GF-D8 (cell line): ENCODE measurements at regions not wholly inside any gene's neighbourhood (a gene's known extent, or its start where the extent isn't known, plus 50 kb on each side); places are given as distances from the start of the nearest gene placed in this dataset.

Experiments
- DNase-seq: peaks from one replicate; lab custom pipeline; 2025; lab: John Stamatoyannopoulos, UW

GRCh38 chr3:72237679-72238009 is 452.7 kb upstream of the PROK2 start:
- DNase-seq, result no peak

GRCh38 chr3:72234391-72234790 is 449.4 kb upstream of the PROK2 start:
- no peak for DNase-seq

- DNase-seq, result no peak
These were observed 448.6 kb upstream of the PROK2 start for GRCh38 chr3:72233571-72233970.

DNA sequence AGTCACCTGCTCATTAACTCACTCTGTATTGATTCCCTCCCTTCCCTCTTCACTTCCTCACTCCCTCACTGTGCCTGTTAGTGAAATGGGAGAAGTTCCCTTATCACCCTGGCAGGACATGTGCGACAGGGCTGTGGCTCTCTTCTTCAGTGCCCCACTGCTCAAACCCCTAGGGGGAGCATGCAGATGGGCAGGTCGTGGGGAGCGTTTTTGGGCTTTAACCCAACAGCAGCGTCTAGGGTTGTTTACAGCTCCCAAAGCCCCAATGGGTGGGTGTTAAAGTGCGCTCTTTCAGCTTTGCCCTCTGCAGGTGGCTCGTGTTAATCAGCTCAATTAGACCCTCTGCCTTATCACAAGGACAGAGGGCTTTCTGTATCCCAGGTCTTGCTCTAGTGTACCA is 447.8 kb upstream of the PROK2 start:
- DNase-seq, result no peak

GRCh38 chr3:72232331-72232730 is 447.4 kb upstream of the PROK2 start:
- DNase-seq, result no peak

DNA sequence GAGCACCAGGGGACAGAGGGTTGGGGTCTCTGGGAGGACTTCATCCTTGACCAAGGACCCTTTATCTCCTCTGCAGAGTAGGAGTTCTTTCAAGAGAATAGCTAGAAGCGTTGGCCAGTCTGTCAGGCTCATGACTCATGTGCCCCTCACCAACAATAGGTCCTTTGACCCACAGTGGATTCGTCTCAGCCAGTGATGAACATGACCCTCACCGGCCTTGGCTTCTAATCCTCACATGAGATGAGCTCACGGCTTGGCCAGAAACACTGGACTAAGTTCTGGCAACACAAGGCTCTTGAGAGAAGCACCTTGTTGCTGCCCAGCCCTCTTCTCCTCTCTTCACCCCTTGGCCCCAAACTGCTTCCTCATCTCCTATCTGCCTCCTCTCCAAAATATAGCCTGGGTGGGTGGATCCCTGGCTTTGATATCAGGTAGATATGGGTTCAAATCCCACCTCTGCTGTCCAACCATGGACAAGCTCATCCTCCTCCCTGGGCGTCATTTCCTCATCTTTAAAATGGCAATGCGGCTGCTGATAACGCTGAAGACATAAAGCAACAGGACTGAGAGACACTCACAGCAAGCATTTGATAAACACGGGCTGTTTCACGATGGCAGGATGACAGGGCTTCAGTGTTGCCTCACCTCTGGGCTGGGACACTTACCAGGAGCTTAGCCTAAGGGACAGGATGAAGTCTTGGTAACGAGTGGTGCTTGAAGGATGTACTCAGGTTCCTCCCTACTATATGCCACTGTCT is 446.7 kb upstream of the PROK2 start:
- DNase-seq, result no peak

GRCh38 chr3:72230774-72231379 is 445.9 kb upstream of the PROK2 start:
- no peak for DNase-seq

DNA sequence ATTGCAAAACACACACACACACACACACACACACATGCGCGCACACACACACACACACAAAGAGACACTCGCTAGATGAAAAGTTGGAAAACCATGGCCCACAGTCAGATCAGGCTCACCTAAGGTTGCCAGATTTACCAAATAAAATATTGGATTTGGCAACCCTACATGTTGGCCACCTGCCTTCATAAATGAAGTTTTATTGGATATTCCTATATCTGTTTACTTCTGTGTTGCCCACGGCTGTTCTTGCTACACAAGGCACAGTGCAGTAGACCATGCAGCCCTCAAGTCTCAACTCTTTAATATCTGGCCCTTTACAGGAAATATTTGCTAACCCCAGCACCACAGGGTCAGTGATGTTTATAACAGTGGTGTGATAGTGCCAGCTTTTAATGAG is 445.0 kb upstream of the PROK2 start:
- DNase-seq, result no peak

DNA sequence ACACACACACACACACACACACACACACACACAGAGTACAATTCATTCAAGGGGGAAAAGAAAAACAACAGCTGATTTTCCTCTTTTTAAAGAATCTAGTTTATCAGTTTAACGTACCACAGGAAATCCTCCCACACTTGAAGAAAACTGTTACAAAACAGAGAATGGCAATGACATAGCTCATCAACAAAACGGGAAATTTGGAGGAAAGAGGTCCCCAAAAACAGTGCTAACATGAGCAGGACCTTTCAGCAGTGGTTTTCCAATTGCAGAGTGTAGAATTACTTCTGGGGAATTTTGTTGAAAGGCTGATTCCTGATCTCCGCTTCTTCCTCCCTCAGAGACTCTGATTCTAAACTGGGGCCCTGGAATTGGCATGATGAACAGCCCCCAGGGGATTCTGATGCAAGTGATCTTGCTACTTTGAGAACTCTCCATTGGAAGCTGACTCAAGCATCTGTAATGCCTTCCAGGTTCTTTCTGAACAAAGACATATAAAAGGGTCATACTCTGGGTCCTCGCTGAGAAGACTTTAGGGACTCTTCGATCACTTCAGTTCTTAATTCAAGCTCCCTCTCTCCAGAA is 442.6 kb upstream of the PROK2 start:
- no peak for DNase-seq

DNA sequence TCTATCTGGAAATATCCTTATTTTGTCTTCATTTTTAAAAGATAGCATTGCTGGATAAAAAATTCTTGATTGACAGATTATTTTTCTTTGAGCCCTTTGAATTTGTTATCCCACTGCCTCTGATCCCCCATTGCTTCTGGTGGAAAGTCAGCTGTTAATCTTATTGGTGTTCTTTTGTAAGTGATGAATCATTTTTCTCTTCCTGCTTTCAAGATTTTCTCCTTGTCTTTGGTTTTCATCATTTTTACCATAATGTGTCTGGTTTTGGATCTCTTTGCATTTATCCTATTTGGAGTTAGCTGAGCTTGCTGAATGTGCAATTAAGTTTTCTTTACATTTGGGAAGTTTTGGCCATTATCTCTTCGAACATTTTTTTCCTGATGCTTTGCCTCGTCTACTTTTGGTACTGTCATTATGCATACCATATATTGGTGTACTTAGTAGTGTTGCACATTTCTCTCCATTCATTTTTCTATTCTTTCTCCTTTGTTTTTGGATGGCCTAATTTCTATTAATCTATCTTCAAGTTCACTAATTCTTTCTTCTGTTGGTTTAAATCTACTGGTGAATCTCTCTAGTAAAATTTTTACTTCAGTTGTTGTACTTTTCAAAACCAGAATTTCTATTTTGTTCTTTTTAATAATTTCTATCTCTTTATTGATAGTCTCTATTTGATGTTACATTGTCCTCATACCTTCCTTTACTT is 440.0 kb upstream of the PROK2 start:
- no peak for DNase-seq

DNA sequence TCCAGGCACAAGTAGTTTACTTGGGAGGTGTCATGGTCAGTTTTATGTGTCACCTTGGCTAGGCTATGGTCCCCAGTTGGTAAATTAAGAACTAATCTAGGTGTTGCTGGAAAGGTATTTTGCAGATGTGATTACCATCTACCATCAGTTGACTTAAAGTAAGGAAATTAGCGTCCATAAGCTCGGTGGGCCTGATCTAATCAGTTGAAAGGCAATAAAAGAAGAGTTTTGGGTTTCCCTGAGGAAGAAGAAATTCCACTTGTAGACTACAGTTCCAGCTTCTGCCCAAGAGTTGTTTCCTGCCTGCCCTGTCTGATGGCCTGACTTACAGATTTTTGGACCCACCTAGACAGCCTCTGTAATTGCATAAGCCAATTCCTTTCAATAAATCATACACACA is 438.7 kb upstream of the PROK2 start:
- DNase-seq, result no peak

DNA sequence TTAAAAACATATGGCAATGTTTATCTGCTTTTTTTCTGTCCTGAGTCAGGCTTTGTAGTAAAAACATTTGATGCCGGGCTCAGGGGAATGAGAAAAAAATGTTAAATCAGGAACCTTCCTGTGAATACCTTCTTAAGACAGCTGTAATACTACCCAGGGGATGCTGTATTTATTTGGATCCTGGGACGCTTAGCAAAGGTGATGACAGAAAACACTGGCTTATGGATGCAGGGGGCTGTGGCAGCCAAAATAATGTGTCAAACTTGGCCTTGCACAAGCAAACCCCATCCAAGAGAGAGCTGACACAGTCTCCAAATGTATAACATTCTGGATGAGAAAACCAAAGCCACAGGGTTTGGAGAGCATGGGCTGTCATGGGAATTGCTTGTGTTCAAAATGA is 438.2 kb upstream of the PROK2 start:
- DNase-seq, result no peak

- DNase-seq, result no peak
These were observed 437.5 kb upstream of the PROK2 start for GRCh38 chr3:72222410-72222809.

GRCh38 chr3:72220946-72221345 is 436.0 kb upstream of the PROK2 start:
- no peak for DNase-seq

DNA sequence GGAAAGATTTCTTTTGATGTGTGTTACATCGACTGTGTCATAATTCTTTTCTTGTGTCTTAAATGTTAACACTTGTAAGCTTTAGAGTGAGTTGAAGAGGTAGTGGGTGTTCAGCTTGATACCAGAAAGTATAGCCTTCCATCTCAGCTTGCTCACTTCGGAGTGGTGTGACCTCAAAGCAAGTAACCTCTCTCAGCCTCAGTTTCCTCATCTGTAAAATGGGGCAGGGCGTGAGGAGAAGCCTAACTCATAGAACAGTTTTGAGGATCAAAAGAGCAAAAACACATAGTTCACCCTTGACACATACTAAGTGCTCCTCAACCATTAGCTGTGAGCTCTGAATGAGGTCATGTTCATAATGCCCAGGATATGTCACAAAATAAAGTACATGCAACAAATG is 434.8 kb upstream of the PROK2 start:
- no peak for DNase-seq

DNA sequence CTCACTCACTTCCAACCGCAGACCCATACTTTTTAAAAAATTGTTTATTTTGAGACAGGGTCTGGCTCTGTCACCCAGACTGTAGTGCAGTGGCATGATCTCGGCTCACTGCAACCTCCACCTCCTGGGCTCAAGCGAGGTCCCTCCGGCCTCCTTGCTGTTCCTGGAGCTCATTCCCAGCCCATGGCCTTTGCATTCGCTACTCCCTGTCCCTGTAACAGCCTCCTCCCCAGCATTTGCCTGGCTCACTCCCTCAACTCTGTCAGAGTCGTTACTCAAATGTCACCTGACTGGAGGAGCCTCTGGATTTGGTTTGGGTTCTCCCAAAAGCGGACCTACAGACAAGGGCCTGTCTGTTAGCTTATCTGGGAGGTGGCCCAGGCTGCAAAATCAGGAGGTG is 432.6 kb upstream of the PROK2 start:
- no peak for DNase-seq

GRCh38 chr3:72214066-72214951 is 429.4 kb upstream of the PROK2 start:
- no peak for DNase-seq

- no peak for DNase-seq
These were observed 428.5 kb upstream of the PROK2 start for GRCh38 chr3:72213296-72214065.

- DNase-seq, result no peak
These were observed 427.4 kb upstream of the PROK2 start for GRCh38 chr3:72212396-72212795.

DNA sequence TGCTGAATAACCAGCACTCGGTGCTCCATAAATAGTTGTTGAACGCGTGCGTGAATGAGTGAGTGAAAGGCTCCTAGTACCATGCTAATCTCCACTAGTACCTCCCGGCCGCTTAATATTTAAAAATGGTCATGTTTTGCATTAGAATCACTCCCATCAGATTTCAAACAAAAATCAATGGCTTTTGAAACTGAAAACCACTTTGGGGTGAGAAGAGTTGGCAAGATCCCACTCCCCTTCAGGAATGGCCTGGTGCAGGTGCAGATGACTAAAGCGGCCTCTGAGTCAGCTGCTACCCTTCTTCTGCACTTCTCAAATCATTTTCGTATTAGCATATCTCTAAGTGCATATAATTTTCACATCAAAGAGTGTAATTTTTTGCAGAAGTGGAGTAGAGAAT is 425.3 kb upstream of the PROK2 start:
- DNase-seq, result no peak

- no peak for DNase-seq
These were observed 420.4 kb upstream of the PROK2 start for GRCh38 chr3:72205297-72205826.
